ENCODE measurements at regions not wholly inside any gene's neighbourhood (a gene's known extent, or its start where the extent isn't known, plus 50 kb on each side); places are given as distances from the start of the nearest gene placed in this dataset.

DNA sequence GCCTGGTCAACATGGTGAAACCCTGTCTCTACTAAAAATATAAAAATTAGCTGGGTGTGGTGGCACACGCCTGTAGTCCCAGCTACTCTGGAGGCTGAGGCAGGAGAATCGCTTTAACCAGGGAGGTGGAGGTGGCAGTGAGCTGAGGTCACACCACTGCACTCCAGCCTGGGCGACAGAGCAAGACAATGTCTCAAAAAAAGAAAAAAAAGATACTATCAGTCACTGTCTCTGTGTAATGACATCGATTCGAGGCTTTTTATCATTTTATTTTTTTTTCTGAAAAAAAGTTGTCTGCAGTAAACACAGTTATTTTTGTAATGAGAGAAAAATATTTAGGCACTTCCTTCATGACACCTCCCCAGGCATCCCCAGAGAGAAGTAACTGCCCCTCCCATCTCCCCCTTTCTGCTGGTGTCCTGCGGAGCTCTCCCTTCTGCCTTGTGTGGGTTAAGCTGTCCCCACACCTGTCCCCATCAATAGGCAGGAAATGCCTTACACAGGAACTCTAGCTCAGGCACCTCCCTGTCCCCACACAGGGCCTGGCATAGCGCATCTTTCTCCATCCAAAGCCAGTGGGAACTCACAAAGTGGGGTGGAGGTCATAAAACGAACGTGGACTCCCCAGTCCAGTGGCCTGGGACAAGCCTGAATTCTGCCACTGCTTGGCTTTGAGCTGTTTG, 132.0 kb downstream of the SYF2 start:
- Mint-ChIP-seq H3K36me3 (ENCODE audit: insufficient read depth in 1 of 3, low read depth in 3 of 3) (no peaks in the 10 kb centered on the region; a peak in 1 of 7 replicates), H3K27ac (no peak overlapping the region), H3K27me3 (ENCODE audit: low read depth) (peaks cover 8% of the 10 kb centered on the region), H3K4me1 (peaks cover 8 to 16% of the 10 kb centered on the region in 2 experiments), H3K4me3 (no peak overlapping the region), H3K9me3 (peaks cover 0 to 3% of the 10 kb centered on the region in 2 experiments; a peak in 2 of 5 replicates)
- no peak overlapping the region for H3T11ph ChIP-seq (ENCODE audit: low read length)
- H4K8ac ChIP-seq (replicated peaks; ENCODE audit: insufficient read length, low read depth, low read length), result no peak overlapping the region
- no peak overlapping the region for H3K9ac ChIP-seq (ENCODE audit: extremely low read depth, insufficient read length, low read length)
- H2AK5ac ChIP-seq (ENCODE audit: insufficient read length, low read length), result no peak overlapping the region
- no peak overlapping the region for H2BK12ac ChIP-seq (ENCODE audit: insufficient read length, low read depth, low read length)
- H3K56ac ChIP-seq (ENCODE audit: insufficient read length, low read depth, low read length), result no peak overlapping the region
- H3K27ac ChIP-seq (ENCODE audit: insufficient read length, low read depth, low read length), result no peak overlapping the region
- H3K9me3 ChIP-seq (ENCODE audit: control insufficient read depth, low read depth, low read length), result no peaks in the 10 kb centered on the region
- no peak for TF ChIP-seq CTCF (conservative IDR thresholded peaks at IDR 0.05)
- H3K27me3 ChIP-seq (ENCODE audit: insufficient read depth, low read length), result no peaks in the 10 kb centered on the region
- H3K79me1 ChIP-seq (ENCODE audit: insufficient read depth, low read depth, low read length, poor library complexity, severe bottlenecking), result no peaks in the 10 kb centered on the region
- H2BK120ac ChIP-seq (ENCODE audit: low read depth, low read length, poor library complexity, severe bottlenecking), result no peak overlapping the region
- H4K91ac ChIP-seq (ENCODE audit: insufficient read length, low read depth, low read length), result no peak overlapping the region
- H3K4ac ChIP-seq (ENCODE audit: low read depth, low read length), result no peak overlapping the region
- WGBS (ENCODE audit: extremely low coverage, insufficient read length, low lambda C conversion rate), result no CpG with 5 or more reads among the region's 9 CpGs
- no peak overlapping the region for H4K5ac ChIP-seq (ENCODE audit: insufficient read length, low read depth, low read length)
- no peaks in the 10 kb centered on the region for H3K79me2 ChIP-seq (ENCODE audit: insufficient read depth, low read length)
- no peak overlapping the region for H2BK15ac ChIP-seq (ENCODE audit: low read depth, low read length)
- H3K18ac ChIP-seq (ENCODE audit: insufficient read length, low read depth, low read length), result no peak overlapping the region
- no peak overlapping the region for H2BK20ac ChIP-seq (ENCODE audit: low read depth, low read length, poor library complexity, severe bottlenecking)
- no peak overlapping the region; the same call in 1 of the 2 replicates for H3K14ac ChIP-seq (ENCODE audit: insufficient read depth, low read length)
- no peak for DNase-seq
- no peak overlapping the region for H3K23ac ChIP-seq (ENCODE audit: insufficient read length, low read depth, low read length)
- no peaks in the 10 kb centered on the region for H3K23me2 ChIP-seq (ENCODE audit: insufficient read length, low read depth, low read length, poor library complexity, severe bottlenecking)
- H2BK5ac ChIP-seq (ENCODE audit: insufficient read length, low read length), result no peak overlapping the region
- H2AFZ ChIP-seq (ENCODE audit: low read length), result no peak overlapping the region
- H4K20me1 ChIP-seq (ENCODE audit: control insufficient read depth, insufficient read depth, insufficient read length), result no peaks in the 10 kb centered on the region
- no peaks in the 10 kb centered on the region for H3K4me1 ChIP-seq (ENCODE audit: insufficient read depth, low read length)
- no peak overlapping the region for H3K4me2 ChIP-seq (ENCODE audit: insufficient read depth, insufficient read length, low read length)

All from H9 (cell line).